HG03575 (cell line): ENCODE measurements at regions not wholly inside any gene's neighbourhood (a gene's known extent, or its start where the extent isn't known, plus 50 kb on each side); places are given as distances from the start of the nearest gene placed in this dataset.

Source experiments
- ATAC-seq: cut with Tn5 transposase; IDR thresholded peaks from one replicate; pipeline ENCODE4 v1.9.1; 2021; ENCODE audit not compliant: unreplicated experiment, insufficient number of reproducible peaks, low FRiP score; ENCODE audit errors: extremely low read depth

- no peak for ATAC-seq
Measured at GRCh38 chr13:31031482-31031881, 99.0 kb downstream of the TEX26 start.

- no peak for ATAC-seq
Measured at GRCh38 chr13:31029102-31029501, 96.6 kb downstream of the TEX26 start.

- ATAC-seq, result no peak
Measured at GRCh38 chr13:31027136-31027535, 94.7 kb downstream of the TEX26 start.
